ENCODE measurements at regions not wholly inside any gene's neighbourhood (a gene's known extent, or its start where the extent isn't known, plus 50 kb on each side); places are given as distances from the start of the nearest gene placed in this dataset.
A peak's percentile ranks its signal among the peaks of the same experiment; 100 is the strongest.

- ATAC-seq (no peak), DNase-seq (peak in 1 of 4 donors; percentile 16)
- peaks cover 0 to 8% of the 10 kb centered on the region in 2 donors for H3K4me1 ChIP-seq
- H3K36me3 ChIP-seq = no peaks in the 10 kb centered on the region
- no peak overlapping the region for H3K4me3 ChIP-seq
- intact Hi-C loops (cut with DNase I) = no loop called here
- peaks cover 0 to 29% of the 10 kb centered on the region in 2 donors for H3K27me3 ChIP-seq
- H3K27ac ChIP-seq = no peak overlapping the region
- H3K9me3 ChIP-seq = no peaks in the 10 kb centered on the region
- no peak for TF ChIP-seq CTCF (IDR thresholded peaks at IDR 0.05)
Observed at GRCh38 chr22:48085901-48086645, 1323.6 kb downstream of the TBC1D22A start.

GRCh38 chr22:48084729-48085050 lies 1322.2 kb downstream of the TBC1D22A start:
- no peak for DNase-seq
- no peaks in the 10 kb centered on the region for H3K36me3 ChIP-seq
- no peak for ATAC-seq
- no peaks in the 10 kb centered on the region for H3K9me3 ChIP-seq
- peaks cover 0 to 19% of the 10 kb centered on the region in 2 donors for H3K27me3 ChIP-seq
- H3K4me1 ChIP-seq = peaks cover 0 to 2% of the 10 kb centered on the region in 2 donors
- H3K4me3 ChIP-seq = no peak overlapping the region
- no peak for TF ChIP-seq CTCF (IDR thresholded peaks at IDR 0.05)
- no peak overlapping the region for H3K27ac ChIP-seq
- intact Hi-C loops (cut with DNase I) = no loop called here

- intact Hi-C loops (cut with DNase I) = no loop called here
- DNase-seq = peak in 1 of 4 donors; percentile 27
- H3K4me3 ChIP-seq = no peak overlapping the region
- peaks cover 0 to 19% of the 10 kb centered on the region in 2 donors for H3K27me3 ChIP-seq
- no peak for TF ChIP-seq CTCF (IDR thresholded peaks at IDR 0.05)
- no peak overlapping the region for H3K27ac ChIP-seq
- H3K9me3 ChIP-seq = no peaks in the 10 kb centered on the region
- no peak for ATAC-seq
- H3K4me1 ChIP-seq = no peaks in the 10 kb centered on the region
- H3K36me3 ChIP-seq = no peaks in the 10 kb centered on the region
Observed at GRCh38 chr22:48084041-48084728, 1321.7 kb downstream of the TBC1D22A start.

- no peak for TF ChIP-seq CTCF (IDR thresholded peaks at IDR 0.05)
- ATAC-seq (no peak), DNase-seq (no peak)
- Histone ChIP-seq H3K36me3 (no peaks in the 10 kb centered on the region), H3K4me3 (no peak overlapping the region), H3K27ac (no peak overlapping the region), H3K4me1 (no peaks in the 10 kb centered on the region), H3K9me3 (no peaks in the 10 kb centered on the region), H3K27me3 (peaks cover 0 to 19% of the 10 kb centered on the region in 2 donors)
- intact Hi-C loops (cut with DNase I) = no loop called here
Observed at GRCh38 chr22:48083502-48083901, 1321.1 kb downstream of the TBC1D22A start.

GRCh38 chr22:48082284-48082683 lies 1319.8 kb downstream of the TBC1D22A start:
- Histone ChIP-seq H3K4me1 (no peaks in the 10 kb centered on the region), H3K9me3 (no peaks in the 10 kb centered on the region), H3K27me3 (peaks cover 0 to 19% of the 10 kb centered on the region in 2 donors), H3K27ac (no peak overlapping the region), H3K36me3 (no peaks in the 10 kb centered on the region), H3K4me3 (no peak overlapping the region)
- no peak for TF ChIP-seq CTCF (IDR thresholded peaks at IDR 0.05)
- intact Hi-C loops (cut with DNase I) = no loop called here
- DNase-seq = no peak
- no peak for ATAC-seq

Measured in left lung (tissue), 4 donors.